Liver (tissue), 8 donors: ENCODE measurements at regions not wholly inside any gene's neighbourhood (a gene's known extent, or its start where the extent isn't known, plus 50 kb on each side); places are given as distances from the start of the nearest gene placed in this dataset.

Source experiments
- DNase-seq: peaks from one replicate; pipeline ENCODE4 v3.0.0-alpha.2; 2017; ENCODE audit warnings: low spot score
- H3K27ac ChIP-seq, 2 donors: one replicate each; pipeline ENCODE4 v1.7.0; 2013; ENCODE audit warnings: inconsistent platforms in 2 of 2, low read length in 2 of 2, control low read depth in 1 of 2, low read depth in 1 of 2, mild to moderate bottlenecking in 1 of 2
- H3K27me3 ChIP-seq, 4 donors: one replicate each; pipeline versions ENCODE4 v1.6.1 to v1.7.0; 2013; ENCODE audit warnings: low read length in 3 of 4, inconsistent platforms in 1 of 4, mild to moderate bottlenecking in 1 of 4, moderate library complexity in 1 of 4; ENCODE audit not compliant: control insufficient read depth in 4 of 4, insufficient read depth in 4 of 4
- H3K36me3 ChIP-seq, 4 donors: one replicate each; pipeline versions ENCODE4 v1.6.1 to v1.7.0; 2013; ENCODE audit warnings: low read length in 3 of 4, mild to moderate bottlenecking in 3 of 4, low read depth in 1 of 4, moderate library complexity in 1 of 4; ENCODE audit not compliant: control insufficient read depth in 4 of 4, insufficient read depth in 3 of 4
- H3K4me1 ChIP-seq, 4 donors: one replicate each; pipeline versions ENCODE4 v1.6.1 to v1.7.0; 2013; ENCODE audit warnings: low read length in 3 of 4, mild to moderate bottlenecking in 3 of 4, moderate library complexity in 1 of 4; ENCODE audit not compliant: control insufficient read depth in 4 of 4, insufficient read depth in 4 of 4
- H3K4me3 ChIP-seq, 3 donors: one replicate each; pipeline versions ENCODE4 v1.6.1 to v1.7.0; 2013; ENCODE audit warnings: low read length in 3 of 3, control low read depth in 1 of 3, low read depth in 1 of 3, mild to moderate bottlenecking in 1 of 3
- H3K9ac ChIP-seq, 2 donors: one replicate each; pipeline ENCODE4 v1.7.0; 2013; ENCODE audit warnings: low read length in 2 of 2, mild to moderate bottlenecking in 2 of 2, moderate library complexity in 2 of 2, control low read depth in 1 of 2, low read depth in 1 of 2
- H3K9me3 ChIP-seq, 4 donors: one replicate each; pipeline versions ENCODE4 v1.6.1 to v1.7.0; 2013; ENCODE audit warnings: low read length in 3 of 4; ENCODE audit not compliant: control insufficient read depth in 4 of 4
- ATF3 ChIP-seq: IDR thresholded peaks from 2 replicates; pipeline ENCODE4 v1.6.1; 2016; ENCODE audit warnings: antibody characterized with exemption
- CTCF ChIP-seq: fragments of 150-350 bp; IDR thresholded peaks from 2 replicates; pipeline ENCODE4 v1.5.1; 2017; ENCODE audit warnings: improper control_type of control experiment, low read depth, low read length; ENCODE audit not compliant: missing input control
- EGR1 ChIP-seq, 2 donors: IDR thresholded peaks; 2 replicates each; pipeline ENCODE4 v1.6.1; 2016 to 2018; ENCODE audit warnings: antibody characterized with exemption in 2 of 2, low read depth in 2 of 2
- FOXA1 ChIP-seq: IDR thresholded peaks from 2 replicates; pipeline ENCODE4 v1.6.1; 2016; ENCODE audit warnings: antibody characterized with exemption
- FOXA2 ChIP-seq: IDR thresholded peaks from 2 replicates; pipeline ENCODE4 v1.6.1; 2016; ENCODE audit warnings: antibody characterized with exemption
- GABPA ChIP-seq, 2 donors: IDR thresholded peaks in 1 of 2; conservative IDR thresholded peaks in 1 of 2; 2 replicates each; pipeline ENCODE4 v1.6.1; 2016; ENCODE audit warnings: antibody characterized with exemption in 2 of 2, mild to moderate bottlenecking in 1 of 2, moderate library complexity in 1 of 2
- HNF4A ChIP-seq, 2 donors: conservative IDR thresholded peaks; 2 replicates each; pipeline ENCODE4 v1.6.1; 2016; ENCODE audit warnings: antibody characterized with exemption in 2 of 2, mild to moderate bottlenecking in 2 of 2
- HNF4G ChIP-seq: IDR thresholded peaks from 2 replicates; pipeline ENCODE4 v1.6.1; 2016; ENCODE audit warnings: antibody characterized with exemption
- JUND ChIP-seq, 2 donors: IDR thresholded peaks; 2 replicates each; pipeline ENCODE4 v1.6.1; 2016; ENCODE audit warnings: antibody characterized with exemption in 2 of 2
- MAX ChIP-seq: IDR thresholded peaks from 2 replicates; pipeline ENCODE4 v1.6.1; 2016; ENCODE audit warnings: antibody characterized with exemption
- NR2F2 ChIP-seq: IDR thresholded peaks from 2 replicates; pipeline ENCODE4 v1.6.1; 2016; ENCODE audit warnings: antibody characterized with exemption
- RAD21 ChIP-seq, 2 donors: IDR thresholded peaks; 2 replicates each; pipeline ENCODE4 v1.6.1; 2016; ENCODE audit warnings: antibody characterized with exemption in 2 of 2, mild to moderate bottlenecking in 2 of 2
- RXRA ChIP-seq, 2 donors: IDR thresholded peaks; 2 replicates each; pipeline ENCODE4 v1.6.1; 2017 to 2018; ENCODE audit warnings: antibody characterized with exemption in 2 of 2, mild to moderate bottlenecking in 1 of 2
- SP1 ChIP-seq: IDR thresholded peaks from 2 replicates; pipeline ENCODE4 v1.6.1; 2018; ENCODE audit warnings: antibody characterized with exemption, mild to moderate bottlenecking
- YY1 ChIP-seq: IDR thresholded peaks from 2 replicates; pipeline ENCODE4 v1.6.1; 2016; ENCODE audit warnings: antibody characterized with exemption, mild to moderate bottlenecking
- WGBS: extraction: QIAGEN DNeasy Blood & Tissue Kit; methylation state at CpG from one replicate; pipeline ENCODE4 v1.1.7; 2013; 5-methylcytosine and 5-hydroxymethylcytosine counted together
- TF ChIP-seq, protein P1 (sequence below): IDR thresholded peaks from 2 replicates; pipeline ENCODE4 v1.6.1; 2016; ENCODE audit warnings: antibody characterized with exemption
- TF ChIP-seq, protein P2 (sequence below): IDR thresholded peaks from 2 replicates; pipeline ENCODE4 v1.6.1; 2016; ENCODE audit warnings: antibody characterized with exemption, mild to moderate bottlenecking
- donor health status: healthy.
- donor health status: healthy.
- donor health status: healthy.
- donor health status: healthy.
- donor health status: healthy.

GRCh38 chr4:123787512-123788080 lies 391.0 kb downstream of the SPRY1 start:
- WGBS: 95% methylated on average over 4 of the region's 4 CpGs
- Histone ChIP-seq H3K4me1 (no peaks in the 10 kb centered on the region), H3K4me3 (no peak overlapping the region), H3K9ac (no peak overlapping the region), H3K27me3 (no peaks in the 10 kb centered on the region), H3K9me3 (no peaks in the 10 kb centered on the region), H3K36me3 (no peaks in the 10 kb centered on the region), H3K27ac (no peak overlapping the region)
- no peak for DNase-seq
- TF ChIP-seq RXRA (IDR thresholded peaks at IDR 0.05) (no peak), GABPA (IDR thresholded peaks at IDR 0.05 in 1 of 2, conservative IDR thresholded peaks at IDR 0.05 in 1 of 2) (no peak), ATF3 (no peak), RAD21 (IDR thresholded peaks at IDR 0.05) (no peak), EGR1 (IDR thresholded peaks at IDR 0.05; ENCODE audit: low read depth in 2 of 2) (no peak), HNF4A (conservative IDR thresholded peaks at IDR 0.05) (no peak), HNF4G (no peak), SP1 (no peak), FOXA1 (no peak), YY1 (no peak)
- TF ChIP-seq, protein P1, sequence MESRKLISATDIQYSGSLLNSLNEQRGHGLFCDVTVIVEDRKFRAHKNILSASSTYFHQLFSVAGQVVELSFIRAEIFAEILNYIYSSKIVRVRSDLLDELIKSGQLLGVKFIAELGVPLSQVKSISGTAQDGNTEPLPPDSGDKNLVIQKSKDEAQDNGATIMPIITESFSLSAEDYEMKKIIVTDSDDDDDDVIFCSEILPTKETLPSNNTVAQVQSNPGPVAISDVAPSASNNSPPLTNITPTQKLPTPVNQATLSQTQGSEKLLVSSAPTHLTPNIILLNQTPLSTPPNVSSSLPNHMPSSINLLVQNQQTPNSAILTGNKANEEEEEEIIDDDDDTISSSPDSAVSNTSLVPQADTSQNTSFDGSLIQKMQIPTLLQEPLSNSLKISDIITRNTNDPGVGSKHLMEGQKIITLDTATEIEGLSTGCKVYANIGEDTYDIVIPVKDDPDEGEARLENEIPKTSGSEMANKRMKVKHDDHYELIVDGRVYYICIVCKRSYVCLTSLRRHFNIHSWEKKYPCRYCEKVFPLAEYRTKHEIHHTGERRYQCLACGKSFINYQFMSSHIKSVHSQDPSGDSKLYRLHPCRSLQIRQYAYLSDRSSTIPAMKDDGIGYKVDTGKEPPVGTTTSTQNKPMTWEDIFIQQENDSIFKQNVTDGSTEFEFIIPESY: no peak

GRCh38 chr4:123788577-123788976 lies 392.0 kb downstream of the SPRY1 start:
- no peak for TF ChIP-seq JUND (IDR thresholded peaks at IDR 0.05)
- TF ChIP-seq RAD21 (IDR thresholded peaks at IDR 0.05): no peak
- TF ChIP-seq HNF4A (conservative IDR thresholded peaks at IDR 0.05): no peak
- TF ChIP-seq FOXA2: no peak
- TF ChIP-seq, protein P1: no peak
- TF ChIP-seq, protein P2, sequence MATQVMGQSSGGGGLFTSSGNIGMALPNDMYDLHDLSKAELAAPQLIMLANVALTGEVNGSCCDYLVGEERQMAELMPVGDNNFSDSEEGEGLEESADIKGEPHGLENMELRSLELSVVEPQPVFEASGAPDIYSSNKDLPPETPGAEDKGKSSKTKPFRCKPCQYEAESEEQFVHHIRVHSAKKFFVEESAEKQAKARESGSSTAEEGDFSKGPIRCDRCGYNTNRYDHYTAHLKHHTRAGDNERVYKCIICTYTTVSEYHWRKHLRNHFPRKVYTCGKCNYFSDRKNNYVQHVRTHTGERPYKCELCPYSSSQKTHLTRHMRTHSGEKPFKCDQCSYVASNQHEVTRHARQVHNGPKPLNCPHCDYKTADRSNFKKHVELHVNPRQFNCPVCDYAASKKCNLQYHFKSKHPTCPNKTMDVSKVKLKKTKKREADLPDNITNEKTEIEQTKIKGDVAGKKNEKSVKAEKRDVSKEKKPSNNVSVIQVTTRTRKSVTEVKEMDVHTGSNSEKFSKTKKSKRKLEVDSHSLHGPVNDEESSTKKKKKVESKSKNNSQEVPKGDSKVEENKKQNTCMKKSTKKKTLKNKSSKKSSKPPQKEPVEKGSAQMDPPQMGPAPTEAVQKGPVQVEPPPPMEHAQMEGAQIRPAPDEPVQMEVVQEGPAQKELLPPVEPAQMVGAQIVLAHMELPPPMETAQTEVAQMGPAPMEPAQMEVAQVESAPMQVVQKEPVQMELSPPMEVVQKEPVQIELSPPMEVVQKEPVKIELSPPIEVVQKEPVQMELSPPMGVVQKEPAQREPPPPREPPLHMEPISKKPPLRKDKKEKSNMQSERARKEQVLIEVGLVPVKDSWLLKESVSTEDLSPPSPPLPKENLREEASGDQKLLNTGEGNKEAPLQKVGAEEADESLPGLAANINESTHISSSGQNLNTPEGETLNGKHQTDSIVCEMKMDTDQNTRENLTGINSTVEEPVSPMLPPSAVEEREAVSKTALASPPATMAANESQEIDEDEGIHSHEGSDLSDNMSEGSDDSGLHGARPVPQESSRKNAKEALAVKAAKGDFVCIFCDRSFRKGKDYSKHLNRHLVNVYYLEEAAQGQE: no peak
- TF ChIP-seq CTCF: no peak
- no peak for TF ChIP-seq RXRA (IDR thresholded peaks at IDR 0.05)
- TF ChIP-seq GABPA (IDR thresholded peaks at IDR 0.05 in 1 of 2, conservative IDR thresholded peaks at IDR 0.05 in 1 of 2): no peak
- TF ChIP-seq ATF3: no peak
- no peak for TF ChIP-seq SP1
- TF ChIP-seq HNF4G: no peak
- no peak for TF ChIP-seq MAX
- no peak for TF ChIP-seq NR2F2
- H3K27ac ChIP-seq: no peak overlapping the region
- H3K27me3 ChIP-seq: no peaks in the 10 kb centered on the region
- no peak for DNase-seq
- H3K9me3 ChIP-seq: no peaks in the 10 kb centered on the region
- no peaks in the 10 kb centered on the region for H3K4me1 ChIP-seq
- no peaks in the 10 kb centered on the region for H3K36me3 ChIP-seq
- no peak overlapping the region for H3K4me3 ChIP-seq
- no peak overlapping the region for H3K9ac ChIP-seq
